ENCODE measurements at regions not wholly inside any gene's neighbourhood (a gene's known extent, or its start where the extent isn't known, plus 50 kb on each side); places are given as distances from the start of the nearest gene placed in this dataset.

DNA sequence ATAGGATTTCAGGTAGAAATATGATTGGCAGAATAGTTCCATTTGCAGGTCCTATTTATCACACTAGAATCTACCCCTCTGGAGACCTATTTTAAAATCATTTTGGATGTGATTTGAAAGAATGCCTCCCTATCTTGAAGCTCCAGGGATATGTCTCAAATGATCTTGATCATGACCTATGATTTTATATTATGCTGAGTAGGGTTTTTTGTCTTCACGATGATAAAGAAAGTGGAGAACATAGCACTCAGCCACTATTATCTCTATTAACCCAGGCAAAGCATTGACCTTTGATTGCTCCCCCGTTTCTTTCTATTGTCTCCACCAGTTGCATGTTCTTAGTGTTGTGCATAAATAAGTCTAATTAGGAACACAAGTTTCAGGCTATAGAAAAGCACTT lies 307.9 kb downstream of the BLID start:
- TF ChIP-seq, protein P1, sequence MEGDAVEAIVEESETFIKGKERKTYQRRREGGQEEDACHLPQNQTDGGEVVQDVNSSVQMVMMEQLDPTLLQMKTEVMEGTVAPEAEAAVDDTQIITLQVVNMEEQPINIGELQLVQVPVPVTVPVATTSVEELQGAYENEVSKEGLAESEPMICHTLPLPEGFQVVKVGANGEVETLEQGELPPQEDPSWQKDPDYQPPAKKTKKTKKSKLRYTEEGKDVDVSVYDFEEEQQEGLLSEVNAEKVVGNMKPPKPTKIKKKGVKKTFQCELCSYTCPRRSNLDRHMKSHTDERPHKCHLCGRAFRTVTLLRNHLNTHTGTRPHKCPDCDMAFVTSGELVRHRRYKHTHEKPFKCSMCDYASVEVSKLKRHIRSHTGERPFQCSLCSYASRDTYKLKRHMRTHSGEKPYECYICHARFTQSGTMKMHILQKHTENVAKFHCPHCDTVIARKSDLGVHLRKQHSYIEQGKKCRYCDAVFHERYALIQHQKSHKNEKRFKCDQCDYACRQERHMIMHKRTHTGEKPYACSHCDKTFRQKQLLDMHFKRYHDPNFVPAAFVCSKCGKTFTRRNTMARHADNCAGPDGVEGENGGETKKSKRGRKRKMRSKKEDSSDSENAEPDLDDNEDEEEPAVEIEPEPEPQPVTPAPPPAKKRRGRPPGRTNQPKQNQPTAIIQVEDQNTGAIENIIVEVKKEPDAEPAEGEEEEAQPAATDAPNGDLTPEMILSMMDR (conservative IDR thresholded peaks at IDR 0.05; ENCODE audit: control insufficient read depth, insufficient read depth, low read depth, low read length) = no peak
- H3K4me3 ChIP-seq (ENCODE audit: control insufficient read depth, low read depth, low read length) = no peak overlapping the region
- no peak for DNase-seq (ENCODE audit: low read depth)

- DNase-seq (ENCODE audit: low read depth) = no peak
- no peak overlapping the region for H3K4me3 ChIP-seq (ENCODE audit: control insufficient read depth, low read depth, low read length)
- TF ChIP-seq, protein P1 (conservative IDR thresholded peaks at IDR 0.05; ENCODE audit: control insufficient read depth, insufficient read depth, low read depth, low read length) = no peak
These were observed 309.0 kb downstream of the BLID start for GRCh38 chr11:121807051-121807450.

DNA sequence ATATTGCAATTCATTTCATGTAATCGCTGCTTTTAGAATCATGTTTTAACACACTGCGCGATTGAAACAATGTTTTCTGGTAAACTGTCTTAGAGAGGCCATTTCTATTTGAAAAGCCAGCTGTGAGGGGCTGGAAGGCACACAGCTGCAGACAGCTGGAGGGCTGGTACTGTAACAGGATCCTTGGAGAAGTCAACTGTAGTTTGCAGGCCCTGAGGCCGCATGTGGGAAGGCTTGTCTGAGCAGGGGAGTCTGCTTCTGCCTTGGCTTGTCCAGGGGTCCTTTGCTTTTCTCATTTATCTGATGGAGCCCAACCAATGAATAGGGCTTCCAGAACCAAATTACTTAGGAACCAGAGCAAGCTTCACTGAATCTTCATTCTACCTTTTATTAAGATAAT lies 313.5 kb downstream of the BLID start:
- no peak overlapping the region for H3K4me3 ChIP-seq (ENCODE audit: control insufficient read depth, low read depth, low read length)
- TF ChIP-seq, protein P1 (conservative IDR thresholded peaks at IDR 0.05; ENCODE audit: control insufficient read depth, insufficient read depth, low read depth, low read length) = no peak
- no peak for DNase-seq (ENCODE audit: low read depth)

DNA sequence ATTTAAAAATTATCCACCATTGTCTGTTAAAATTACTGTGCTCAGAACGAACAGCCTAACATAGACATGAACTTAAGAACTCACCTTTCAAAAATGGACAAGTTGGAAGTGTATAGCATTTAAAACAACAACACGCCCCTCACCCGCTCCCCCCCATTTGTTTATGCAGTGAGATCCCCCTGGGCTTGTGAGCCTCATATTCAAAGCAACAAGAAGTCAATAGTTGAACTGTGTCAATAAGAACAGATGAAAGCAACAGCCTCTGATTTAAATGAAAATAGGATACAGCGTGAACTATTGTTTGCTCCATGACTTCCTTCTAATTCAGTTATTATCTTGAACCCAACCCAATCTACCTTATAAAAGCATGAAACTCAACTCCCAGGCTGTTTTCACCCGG lies 314.2 kb downstream of the BLID start:
- no peak for DNase-seq (ENCODE audit: low read depth)
- TF ChIP-seq, protein P1 (conservative IDR thresholded peaks at IDR 0.05; ENCODE audit: control insufficient read depth, insufficient read depth, low read depth, low read length) = no peak

GRCh38 chr11:121801394-121801748 lies 314.6 kb downstream of the BLID start:
- TF ChIP-seq, protein P1 (conservative IDR thresholded peaks at IDR 0.05; ENCODE audit: control insufficient read depth, insufficient read depth, low read depth, low read length) = no peak
- no peak overlapping the region for H3K4me3 ChIP-seq (ENCODE audit: control insufficient read depth, low read depth, low read length)
- peak; percentile 30 for DNase-seq (ENCODE audit: low read depth)

More for the DNA sequence above, 314.2 kb downstream of the BLID start:
- H3K4me3 ChIP-seq (ENCODE audit: control insufficient read depth, low read depth, low read length) = no peak overlapping the region

GRCh38 chr11:121800731-121801393 lies 315.2 kb downstream of the BLID start:
- no peak for DNase-seq (ENCODE audit: low read depth)
- TF ChIP-seq, protein P1 (conservative IDR thresholded peaks at IDR 0.05; ENCODE audit: control insufficient read depth, insufficient read depth, low read depth, low read length) = no peak

GRCh38 chr11:121800240-121800639 lies 315.8 kb downstream of the BLID start:
- no peak overlapping the region for H3K4me3 ChIP-seq (ENCODE audit: control insufficient read depth, low read depth, low read length)
- TF ChIP-seq, protein P1 (conservative IDR thresholded peaks at IDR 0.05; ENCODE audit: control insufficient read depth, insufficient read depth, low read depth, low read length) = no peak
- no peak for DNase-seq (ENCODE audit: low read depth)

More at GRCh38 chr11:121800731-121801393, 315.2 kb downstream of the BLID start:
- no peak overlapping the region for H3K4me3 ChIP-seq (ENCODE audit: control insufficient read depth, low read depth, low read length)

Data from fibroblast of mammary gland (primary cell).